ENCODE measurements at regions not wholly inside any gene's neighbourhood (a gene's known extent, or its start where the extent isn't known, plus 50 kb on each side); places are given as distances from the start of the nearest gene placed in this dataset.

DNA sequence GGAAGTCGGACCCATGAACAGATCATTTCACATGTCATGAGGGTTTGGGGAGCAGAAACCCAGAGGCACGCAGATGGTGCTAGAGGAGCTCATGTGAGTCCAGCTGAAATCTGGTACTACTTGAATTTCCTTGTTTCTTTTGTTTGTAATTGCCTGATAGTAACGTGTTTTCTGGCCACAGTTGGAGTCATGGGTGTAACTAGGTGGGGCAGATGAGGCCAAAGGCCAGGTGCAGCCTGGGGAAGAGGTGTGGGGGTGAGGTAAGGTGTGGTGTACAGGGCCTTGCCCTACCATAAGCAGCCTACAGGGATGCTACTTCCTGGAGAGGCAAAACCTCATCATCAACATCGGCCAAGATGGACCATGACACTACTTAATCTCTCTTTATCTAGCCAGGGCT is 271.4 kb downstream of the PTTG2 start:
- TF ChIP-seq, protein P1, sequence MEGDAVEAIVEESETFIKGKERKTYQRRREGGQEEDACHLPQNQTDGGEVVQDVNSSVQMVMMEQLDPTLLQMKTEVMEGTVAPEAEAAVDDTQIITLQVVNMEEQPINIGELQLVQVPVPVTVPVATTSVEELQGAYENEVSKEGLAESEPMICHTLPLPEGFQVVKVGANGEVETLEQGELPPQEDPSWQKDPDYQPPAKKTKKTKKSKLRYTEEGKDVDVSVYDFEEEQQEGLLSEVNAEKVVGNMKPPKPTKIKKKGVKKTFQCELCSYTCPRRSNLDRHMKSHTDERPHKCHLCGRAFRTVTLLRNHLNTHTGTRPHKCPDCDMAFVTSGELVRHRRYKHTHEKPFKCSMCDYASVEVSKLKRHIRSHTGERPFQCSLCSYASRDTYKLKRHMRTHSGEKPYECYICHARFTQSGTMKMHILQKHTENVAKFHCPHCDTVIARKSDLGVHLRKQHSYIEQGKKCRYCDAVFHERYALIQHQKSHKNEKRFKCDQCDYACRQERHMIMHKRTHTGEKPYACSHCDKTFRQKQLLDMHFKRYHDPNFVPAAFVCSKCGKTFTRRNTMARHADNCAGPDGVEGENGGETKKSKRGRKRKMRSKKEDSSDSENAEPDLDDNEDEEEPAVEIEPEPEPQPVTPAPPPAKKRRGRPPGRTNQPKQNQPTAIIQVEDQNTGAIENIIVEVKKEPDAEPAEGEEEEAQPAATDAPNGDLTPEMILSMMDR (IDR thresholded peaks at IDR 0.05; ENCODE audit: low read length), result no peak
- no peak for TF ChIP-seq EZH2 (IDR thresholded peaks at IDR 0.05; ENCODE audit: borderline replicate concordance, low read length)

Data from OCI-LY1 (cell line).